ENCODE measurements at regions not wholly inside any gene's neighbourhood (a gene's known extent, or its start where the extent isn't known, plus 50 kb on each side); places are given as distances from the start of the nearest gene placed in this dataset.

- no peak for TF ChIP-seq CTCF (conservative IDR thresholded peaks at IDR 0.05; ENCODE audit: low read depth, low read length)
- no peak for TF ChIP-seq EZH2 (IDR thresholded peaks at IDR 0.05; ENCODE audit: low read length, unreplicated experiment)
- no peak for TF ChIP-seq EZH2phosphoT487 (IDR thresholded peaks at IDR 0.05; ENCODE audit: borderline replicate concordance, low read length)
These were observed 68.5 kb upstream of the MED9 start for GRCh38 chr17:17408236-17408794.
